ENCODE measurements at regions not wholly inside any gene's neighbourhood (a gene's known extent, or its start where the extent isn't known, plus 50 kb on each side); places are given as distances from the start of the nearest gene placed in this dataset.

DNA sequence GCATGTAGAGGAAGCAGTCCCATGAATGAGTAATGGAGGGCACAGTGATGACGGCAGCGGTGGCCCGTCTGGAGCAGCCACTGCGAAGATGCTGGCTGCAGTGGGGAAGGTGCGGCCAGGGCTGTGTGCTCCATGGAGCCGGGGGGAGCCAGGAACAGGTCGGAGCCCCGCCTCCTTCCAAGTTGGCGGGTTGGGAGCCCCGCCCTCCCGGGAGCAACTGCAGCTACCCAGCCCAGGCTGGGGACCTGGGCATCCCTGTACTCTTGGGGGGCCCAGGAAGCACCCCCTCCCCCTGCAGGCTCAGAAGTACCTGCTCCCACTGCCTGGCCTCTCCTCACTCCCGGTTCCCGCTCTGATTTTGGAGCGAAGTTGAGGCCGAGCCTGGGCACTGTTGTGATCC lies 175.1 kb upstream of the ADCY1 start:
- DNase-seq (ENCODE audit: insufficient read length, low spot score, missing footprints) = peak; percentile 47
- Histone ChIP-seq H4K20me1 (ENCODE audit: insufficient read depth, low read length) (no peaks in the 10 kb centered on the region), H3K36me3 (ENCODE audit: insufficient read depth, low read length) (no peaks in the 10 kb centered on the region), H3K9me3 (ENCODE audit: low read depth, low read length) (no peaks in the 10 kb centered on the region), H3K79me2 (ENCODE audit: insufficient read depth, low read length) (no peaks in the 10 kb centered on the region), H2AFZ (ENCODE audit: low read length) (no peak overlapping the region), H3K27ac (ENCODE audit: low read depth, low read length) (no peak overlapping the region), H3K4me1 (ENCODE audit: insufficient read depth, low read length) (no peaks in the 10 kb centered on the region), H3K27me3 (ENCODE audit: insufficient read depth, low read length) (no peaks in the 10 kb centered on the region), H3K4me2 (ENCODE audit: insufficient read depth, low read length) (no peak overlapping the region), H3K4me3 (ENCODE audit: insufficient read depth, low read length) (no peak overlapping the region)
- TF ChIP-seq, protein P1, sequence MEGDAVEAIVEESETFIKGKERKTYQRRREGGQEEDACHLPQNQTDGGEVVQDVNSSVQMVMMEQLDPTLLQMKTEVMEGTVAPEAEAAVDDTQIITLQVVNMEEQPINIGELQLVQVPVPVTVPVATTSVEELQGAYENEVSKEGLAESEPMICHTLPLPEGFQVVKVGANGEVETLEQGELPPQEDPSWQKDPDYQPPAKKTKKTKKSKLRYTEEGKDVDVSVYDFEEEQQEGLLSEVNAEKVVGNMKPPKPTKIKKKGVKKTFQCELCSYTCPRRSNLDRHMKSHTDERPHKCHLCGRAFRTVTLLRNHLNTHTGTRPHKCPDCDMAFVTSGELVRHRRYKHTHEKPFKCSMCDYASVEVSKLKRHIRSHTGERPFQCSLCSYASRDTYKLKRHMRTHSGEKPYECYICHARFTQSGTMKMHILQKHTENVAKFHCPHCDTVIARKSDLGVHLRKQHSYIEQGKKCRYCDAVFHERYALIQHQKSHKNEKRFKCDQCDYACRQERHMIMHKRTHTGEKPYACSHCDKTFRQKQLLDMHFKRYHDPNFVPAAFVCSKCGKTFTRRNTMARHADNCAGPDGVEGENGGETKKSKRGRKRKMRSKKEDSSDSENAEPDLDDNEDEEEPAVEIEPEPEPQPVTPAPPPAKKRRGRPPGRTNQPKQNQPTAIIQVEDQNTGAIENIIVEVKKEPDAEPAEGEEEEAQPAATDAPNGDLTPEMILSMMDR (IDR thresholded peaks at IDR 0.05; ENCODE audit: extremely low read depth, low read depth, low read length) = no peak

DNA sequence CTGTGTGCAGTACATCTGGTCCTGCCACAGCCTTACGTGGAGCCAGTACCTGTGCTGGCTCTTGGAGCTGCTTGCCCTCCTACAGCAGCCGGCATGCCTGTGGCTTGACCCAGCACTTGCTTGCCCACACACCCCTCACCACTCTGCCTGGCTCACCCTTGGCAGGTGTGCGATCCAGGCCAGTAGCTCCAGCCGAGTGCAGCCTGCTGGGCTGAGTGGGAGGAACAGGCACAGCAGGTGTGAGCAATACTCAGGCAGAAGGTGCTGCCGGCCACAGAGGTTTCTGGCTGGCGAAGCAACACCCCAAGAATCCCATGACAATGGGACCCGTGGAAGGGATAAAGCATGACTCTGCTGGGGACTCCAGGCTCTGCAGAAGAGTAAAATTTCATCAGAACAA lies 173.5 kb upstream of the ADCY1 start:
- Histone ChIP-seq H3K9me3 (ENCODE audit: low read depth, low read length) (no peaks in the 10 kb centered on the region), H3K4me3 (ENCODE audit: insufficient read depth, low read length) (no peak overlapping the region), H3K27ac (ENCODE audit: low read depth, low read length) (no peak overlapping the region), H4K20me1 (ENCODE audit: insufficient read depth, low read length) (no peaks in the 10 kb centered on the region), H3K27me3 (ENCODE audit: insufficient read depth, low read length) (no peaks in the 10 kb centered on the region), H2AFZ (ENCODE audit: low read length) (no peak overlapping the region), H3K36me3 (ENCODE audit: insufficient read depth, low read length) (no peaks in the 10 kb centered on the region), H3K4me1 (ENCODE audit: insufficient read depth, low read length) (no peaks in the 10 kb centered on the region), H3K79me2 (ENCODE audit: insufficient read depth, low read length) (no peaks in the 10 kb centered on the region), H3K4me2 (ENCODE audit: insufficient read depth, low read length) (no peak overlapping the region)
- TF ChIP-seq, protein P1 (IDR thresholded peaks at IDR 0.05; ENCODE audit: extremely low read depth, low read depth, low read length) = no peak
- DNase-seq (ENCODE audit: insufficient read length, low spot score, missing footprints) = peak; percentile 32

DNA sequence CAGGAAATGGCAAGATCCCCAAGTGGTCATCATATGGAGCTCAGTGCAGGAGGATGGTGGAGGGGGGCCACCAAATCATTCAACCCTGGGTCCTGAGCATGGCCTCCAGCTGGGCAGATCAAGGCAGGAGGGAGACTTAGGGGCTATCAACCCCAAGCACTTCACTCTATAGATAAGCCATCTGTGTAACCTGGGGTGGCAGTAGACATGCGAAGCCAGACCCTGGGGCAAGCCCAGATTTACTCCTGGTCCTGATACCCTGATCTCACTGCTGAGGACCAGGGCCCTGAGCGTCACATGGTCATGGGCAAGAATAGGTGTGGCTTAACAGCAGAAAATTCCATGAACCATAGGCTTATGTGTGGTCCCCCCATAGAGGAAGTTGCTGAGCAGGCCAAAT lies 173.0 kb upstream of the ADCY1 start:
- no peaks in the 10 kb centered on the region for H3K36me3 ChIP-seq (ENCODE audit: insufficient read depth, low read length)
- no peaks in the 10 kb centered on the region for H3K27me3 ChIP-seq (ENCODE audit: insufficient read depth, low read length)
- no peaks in the 10 kb centered on the region for H3K79me2 ChIP-seq (ENCODE audit: insufficient read depth, low read length)
- TF ChIP-seq, protein P1 (IDR thresholded peaks at IDR 0.05; ENCODE audit: extremely low read depth, low read depth, low read length) = no peak
- no peaks in the 10 kb centered on the region for H3K4me1 ChIP-seq (ENCODE audit: insufficient read depth, low read length)
- H3K4me2 ChIP-seq (ENCODE audit: insufficient read depth, low read length) = no peak overlapping the region
- H3K9me3 ChIP-seq (ENCODE audit: low read depth, low read length) = no peaks in the 10 kb centered on the region
- H3K27ac ChIP-seq (ENCODE audit: low read depth, low read length) = no peak overlapping the region
- H3K4me3 ChIP-seq (ENCODE audit: insufficient read depth, low read length) = no peak overlapping the region
- no peak for DNase-seq (ENCODE audit: insufficient read length, low spot score, missing footprints)
- no peak overlapping the region for H2AFZ ChIP-seq (ENCODE audit: low read length)
- no peaks in the 10 kb centered on the region for H4K20me1 ChIP-seq (ENCODE audit: insufficient read depth, low read length)

DNA sequence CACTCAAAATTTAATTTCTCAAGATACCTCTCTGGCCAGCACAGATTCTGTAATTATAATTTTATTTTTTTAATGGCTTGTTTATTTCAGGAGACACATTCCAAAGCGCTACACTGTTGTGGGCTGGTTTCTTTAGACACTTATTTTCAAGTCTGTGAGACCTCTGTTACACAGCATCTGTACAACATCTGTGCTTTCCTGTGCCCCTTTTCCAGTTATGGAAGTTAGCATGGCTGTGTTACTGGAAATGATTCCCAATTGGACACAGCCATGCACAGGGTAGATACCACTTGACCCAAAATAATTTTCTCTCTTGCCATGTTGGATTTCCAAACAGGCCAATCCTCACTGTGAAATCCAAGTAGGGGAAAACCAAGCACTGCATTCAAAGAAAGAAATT lies 172.3 kb upstream of the ADCY1 start:
- H2AFZ ChIP-seq (ENCODE audit: low read length) = no peak overlapping the region
- H3K9me3 ChIP-seq (ENCODE audit: low read depth, low read length) = no peaks in the 10 kb centered on the region
- no peaks in the 10 kb centered on the region for H3K79me2 ChIP-seq (ENCODE audit: insufficient read depth, low read length)
- no peak overlapping the region for H3K27ac ChIP-seq (ENCODE audit: low read depth, low read length)
- H3K36me3 ChIP-seq (ENCODE audit: insufficient read depth, low read length) = no peaks in the 10 kb centered on the region
- H3K4me1 ChIP-seq (ENCODE audit: insufficient read depth, low read length) = no peaks in the 10 kb centered on the region
- TF ChIP-seq, protein P1 (IDR thresholded peaks at IDR 0.05; ENCODE audit: extremely low read depth, low read depth, low read length) = no peak
- no peaks in the 10 kb centered on the region for H3K27me3 ChIP-seq (ENCODE audit: insufficient read depth, low read length)
- H3K4me2 ChIP-seq (ENCODE audit: insufficient read depth, low read length) = no peak overlapping the region
- H4K20me1 ChIP-seq (ENCODE audit: insufficient read depth, low read length) = no peaks in the 10 kb centered on the region
- H3K4me3 ChIP-seq (ENCODE audit: insufficient read depth, low read length) = no peak overlapping the region
- no peak for DNase-seq (ENCODE audit: insufficient read length, low spot score, missing footprints)
